SH-SY5Y (cell line): ENCODE measurements at regions not wholly inside any gene's neighbourhood (a gene's known extent, or its start where the extent isn't known, plus 50 kb on each side); places are given as distances from the start of the nearest gene placed in this dataset.

ENCODE experiments used
- GATA2 ChIP-seq: IDR thresholded peaks from 2 replicates; pipeline ENCODE4 v1.6.1; 2011; ENCODE audit warnings: mild to moderate bottlenecking, low read depth, low read length
- GATA3 ChIP-seq: IDR thresholded peaks from 2 replicates; pipeline ENCODE4 v1.6.1; 2011; ENCODE audit warnings: low read depth, mild to moderate bottlenecking, low read length, moderate library complexity

- TF ChIP-seq GATA2 (no peak), GATA3 (no peak)
These were observed 180.4 kb upstream of the PHYHIPL start for GRCh38 chr10:58996063-58996462.
